Kidney (tissue), 13 donors: ENCODE measurements at regions not wholly inside any gene's neighbourhood (a gene's known extent, or its start where the extent isn't known, plus 50 kb on each side); places are given as distances from the start of the nearest gene placed in this dataset.

Experiments used
- DNase-seq, 5 donors: peaks; one replicate each; pipeline ENCODE4 v3.0.0-alpha.2; 2013 to 2020
- FAIRE-seq: peaks from 2 replicates; lab custom pipeline; 2012; peaks lifted over from hg19 to GRCh38; lab: Jason Lieb, UNC
- H3K27ac ChIP-seq, 2 donors: one replicate each; pipeline ENCODE4 v1.7.0; 2013; ENCODE audit warnings: low read depth in 2 of 2, low read length in 2 of 2, inconsistent platforms in 1 of 2
- H3K27me3 ChIP-seq: one replicate; pipeline ENCODE4 v1.7.1; 2013; ENCODE audit warnings: low read length, inconsistent platforms; ENCODE audit not compliant: control insufficient read depth, insufficient read depth
- H3K36me3 ChIP-seq, 3 donors: one replicate each; pipeline versions ENCODE4 v1.7.0 to v1.7.1; 2013; ENCODE audit warnings: low read length in 3 of 3, control low read depth in 1 of 3, inconsistent platforms in 1 of 3; ENCODE audit not compliant: insufficient read depth in 3 of 3, control insufficient read depth in 2 of 3
- H3K4me1 ChIP-seq, 3 donors: one replicate each; pipeline versions ENCODE4 v1.7.0 to v1.7.1; 2013; ENCODE audit warnings: low read length in 3 of 3, inconsistent platforms in 1 of 3, low read depth in 1 of 3; ENCODE audit not compliant: control insufficient read depth in 2 of 3, insufficient read depth in 2 of 3
- H3K4me3 ChIP-seq, 3 donors: one replicate each; pipeline versions ENCODE4 v1.7.0 to v1.8.1; 2013; ENCODE audit warnings: low read length in 3 of 3, control low read depth in 1 of 3, inconsistent platforms in 1 of 3
- H3K9ac ChIP-seq, 3 donors: one replicate each; pipeline versions ENCODE4 v1.7.0 to v1.7.1; 2013; ENCODE audit warnings: low read length in 3 of 3, control low read depth in 1 of 3, inconsistent platforms in 1 of 3
- H3K9me3 ChIP-seq, 3 donors: one replicate each; pipeline versions ENCODE4 v1.7.0 to v1.7.1; 2013; ENCODE audit warnings: low read length in 3 of 3, control low read depth in 1 of 3, inconsistent platforms in 1 of 3; ENCODE audit not compliant: control insufficient read depth in 2 of 3, insufficient read depth in 1 of 3
- CTCF ChIP-seq: IDR thresholded peaks from 3 replicates; pipeline ENCODE4 v1.5.1; 2012; ENCODE audit warnings: mild to moderate bottlenecking, moderate library complexity, borderline replicate concordance; ENCODE audit not compliant: insufficient read depth; ENCODE audit errors: extremely low read depth
- intact Hi-C: fragments of 100-400 bp; cut with DNase I; formaldehyde crosslinking; loops from one replicate; pipeline ENCODE4 v1.11.1; 2022
- donor health status: control.
- donor health status: control.
- donor health status: control.
- donor health status: control.
- donor health status: control.
- donor health status: DM: yes; HTN: yes; CAD: no.
- donor health status: Normal renal cell carcinoma (clear cell type).

DNA sequence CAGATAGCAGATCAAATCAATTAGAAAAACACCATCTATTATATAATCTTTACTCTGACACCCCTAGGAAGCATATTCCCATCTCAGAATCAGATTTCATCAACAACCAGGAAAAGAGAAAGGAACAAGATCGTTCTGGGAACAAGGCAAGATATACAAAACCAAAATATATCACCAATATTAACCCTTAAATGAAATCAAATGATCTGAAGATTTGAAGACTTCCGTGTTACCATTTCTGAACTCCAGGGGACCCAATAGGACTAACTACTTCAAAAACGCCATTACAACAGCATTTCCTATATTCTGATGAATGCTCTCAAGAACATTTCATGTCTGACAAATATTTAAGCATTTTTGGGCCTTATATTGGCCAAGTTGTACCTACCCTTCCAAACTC is 624.2 kb upstream of the ZFHX3 start:
- H3K36me3 ChIP-seq, result no peaks in the 10 kb centered on the region
- no peak overlapping the region for H3K4me3 ChIP-seq
- H3K9me3 ChIP-seq, result peaks cover 0 to 10% (median 7%) of the 10 kb centered on the region in 3 donors
- FAIRE-seq, result no peak
- H3K27ac ChIP-seq, result no peak overlapping the region
- H3K27me3 ChIP-seq, result no peaks in the 10 kb centered on the region
- no peak for DNase-seq
- no peak for TF ChIP-seq CTCF
- intact Hi-C loops, result no loop called here
- H3K9ac ChIP-seq, result no peak overlapping the region
- no peaks in the 10 kb centered on the region for H3K4me1 ChIP-seq

- no peaks in the 10 kb centered on the region for H3K36me3 ChIP-seq
- no peaks in the 10 kb centered on the region for H3K27me3 ChIP-seq
- intact Hi-C loops, result no loop called here
- H3K9me3 ChIP-seq, result peaks cover 0 to 7% (median 2%) of the 10 kb centered on the region in 3 donors
- H3K4me3 ChIP-seq, result no peak overlapping the region
- DNase-seq (no peak), FAIRE-seq (no peak)
- H3K4me1 ChIP-seq, result no peaks in the 10 kb centered on the region
- no peak for TF ChIP-seq CTCF
- H3K9ac ChIP-seq, result no peak overlapping the region
- H3K27ac ChIP-seq, result no peak overlapping the region
These were observed 623.2 kb upstream of the ZFHX3 start for GRCh38 chr16:73670836-73671820.

- Histone ChIP-seq H3K27ac (no peak overlapping the region), H3K4me3 (no peak overlapping the region), H3K4me1 (no peaks in the 10 kb centered on the region), H3K36me3 (no peaks in the 10 kb centered on the region), H3K9ac (no peak overlapping the region), H3K27me3 (no peaks in the 10 kb centered on the region), H3K9me3 (peaks cover 0 to 4% (median 2%) of the 10 kb centered on the region in 3 donors)
- FAIRE-seq (no peak), DNase-seq (no peak)
- intact Hi-C loops, result no loop called here
- TF ChIP-seq CTCF, result no peak
These were observed 621.8 kb upstream of the ZFHX3 start for GRCh38 chr16:73669535-73670274.
